ENCODE measurements at regions not wholly inside any gene's neighbourhood (a gene's known extent, or its start where the extent isn't known, plus 50 kb on each side); places are given as distances from the start of the nearest gene placed in this dataset.

DNA sequence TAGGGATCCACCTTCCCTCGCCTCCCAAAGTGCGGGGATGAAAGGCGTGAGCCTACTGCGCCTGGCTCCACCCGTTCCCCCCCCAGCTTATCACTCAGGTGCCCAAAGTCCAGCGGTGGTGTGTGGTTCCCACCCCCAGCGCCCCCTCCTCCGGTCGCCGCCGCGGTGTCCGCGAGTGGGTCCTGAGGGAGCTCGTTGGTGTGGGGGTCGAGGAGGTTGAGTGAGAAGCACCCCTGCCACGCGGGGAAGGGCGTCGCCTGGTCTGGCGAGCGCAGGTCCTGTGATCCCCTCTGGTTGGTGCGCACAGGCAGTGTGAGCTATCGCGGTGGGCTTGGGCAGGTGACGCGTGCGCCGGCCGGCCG, 3900.6 kb upstream of the OR11H1 start:
- no peak for TF ChIP-seq POLR2A (IDR thresholded peaks at IDR 0.05; ENCODE audit: extremely low read depth, insufficient read length)
- TF ChIP-seq, protein P1, sequence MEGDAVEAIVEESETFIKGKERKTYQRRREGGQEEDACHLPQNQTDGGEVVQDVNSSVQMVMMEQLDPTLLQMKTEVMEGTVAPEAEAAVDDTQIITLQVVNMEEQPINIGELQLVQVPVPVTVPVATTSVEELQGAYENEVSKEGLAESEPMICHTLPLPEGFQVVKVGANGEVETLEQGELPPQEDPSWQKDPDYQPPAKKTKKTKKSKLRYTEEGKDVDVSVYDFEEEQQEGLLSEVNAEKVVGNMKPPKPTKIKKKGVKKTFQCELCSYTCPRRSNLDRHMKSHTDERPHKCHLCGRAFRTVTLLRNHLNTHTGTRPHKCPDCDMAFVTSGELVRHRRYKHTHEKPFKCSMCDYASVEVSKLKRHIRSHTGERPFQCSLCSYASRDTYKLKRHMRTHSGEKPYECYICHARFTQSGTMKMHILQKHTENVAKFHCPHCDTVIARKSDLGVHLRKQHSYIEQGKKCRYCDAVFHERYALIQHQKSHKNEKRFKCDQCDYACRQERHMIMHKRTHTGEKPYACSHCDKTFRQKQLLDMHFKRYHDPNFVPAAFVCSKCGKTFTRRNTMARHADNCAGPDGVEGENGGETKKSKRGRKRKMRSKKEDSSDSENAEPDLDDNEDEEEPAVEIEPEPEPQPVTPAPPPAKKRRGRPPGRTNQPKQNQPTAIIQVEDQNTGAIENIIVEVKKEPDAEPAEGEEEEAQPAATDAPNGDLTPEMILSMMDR (IDR thresholded peaks at IDR 0.05; ENCODE audit: low read depth, low read length) = no peak
